ENCODE measurements at regions not wholly inside any gene's neighbourhood (a gene's known extent, or its start where the extent isn't known, plus 50 kb on each side); places are given as distances from the start of the nearest gene placed in this dataset.

DNA sequence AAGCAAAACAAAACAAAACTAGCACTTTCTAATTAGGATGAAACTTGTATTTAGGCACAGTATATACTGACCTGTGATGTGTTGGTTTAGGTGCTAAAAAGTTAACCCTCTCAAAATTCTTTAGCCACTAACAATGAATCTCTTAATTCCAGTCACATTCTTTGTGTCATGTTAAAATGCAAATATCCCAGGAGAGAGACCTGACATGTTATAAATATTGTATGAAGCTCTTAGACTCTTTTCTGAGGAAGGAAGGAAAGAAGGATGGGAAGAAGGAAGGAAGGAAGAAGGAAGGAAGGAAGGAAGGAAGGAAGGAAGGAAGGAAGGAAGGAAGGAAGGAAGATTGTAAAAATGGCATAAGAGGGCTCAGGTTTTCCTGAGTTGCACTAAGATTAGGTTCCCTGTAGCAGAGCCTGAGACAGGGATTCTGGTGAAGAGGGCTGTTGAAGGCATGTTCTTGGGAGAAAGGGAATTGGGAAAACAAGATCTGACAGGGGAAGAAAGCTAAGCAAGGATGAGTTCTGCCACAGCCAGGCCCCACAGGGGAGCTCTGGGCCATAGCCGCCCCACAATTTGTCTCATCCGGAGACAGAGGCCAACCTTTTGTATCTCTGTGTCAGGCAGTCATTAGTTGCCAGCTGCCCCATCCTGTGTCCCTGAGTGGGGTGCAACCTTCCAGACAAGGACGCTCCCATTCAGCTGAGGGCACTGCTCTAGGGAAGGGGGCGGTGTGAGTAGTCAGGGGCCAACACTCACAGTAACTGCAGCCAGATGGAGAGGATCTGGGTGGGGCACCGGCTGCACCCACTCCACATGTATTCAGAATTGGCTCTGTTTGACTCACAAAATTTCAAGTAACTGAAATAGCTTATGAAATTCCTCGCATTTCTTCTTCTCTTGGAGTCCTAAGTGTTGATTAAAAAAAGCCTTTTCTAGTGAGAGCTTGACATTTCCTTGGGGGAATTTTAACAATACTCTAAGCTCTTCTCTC, 189.3 kb upstream of the ARG1 start:
- DNase-seq (ENCODE audit: low read depth), result no peak

GRCh38 chr6:131387562-131388447, 185.2 kb upstream of the ARG1 start:
- DNase-seq (ENCODE audit: low read depth), result no peak

DNA sequence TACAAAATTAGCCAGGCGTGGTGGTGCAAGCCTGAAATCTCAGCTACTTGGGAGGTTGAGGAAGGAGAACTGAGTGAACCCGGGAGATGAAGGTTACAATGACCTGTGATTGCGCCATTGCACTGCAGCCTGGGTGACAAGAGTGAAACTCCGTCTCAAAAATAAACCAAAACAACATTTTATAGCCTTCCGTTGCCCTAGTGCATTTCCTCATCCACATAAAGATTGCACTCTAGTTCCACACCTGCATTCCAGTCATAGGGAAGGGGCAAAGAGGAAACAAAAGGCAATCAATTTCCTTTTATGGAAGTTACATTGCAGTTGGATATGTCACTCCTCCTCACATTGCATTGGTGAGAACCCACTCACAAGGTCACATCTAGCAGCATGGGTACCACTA, 182.7 kb upstream of the ARG1 start:
- no peak for DNase-seq (ENCODE audit: low read depth)

GRCh38 chr6:131391116-131391515, 181.9 kb upstream of the ARG1 start:
- DNase-seq (ENCODE audit: low read depth), result no peak

- DNase-seq (ENCODE audit: low read depth), result no peak
Observed at GRCh38 chr6:131393433-131393832, 179.6 kb upstream of the ARG1 start.

- DNase-seq (ENCODE audit: low read depth), result no peak
Observed at GRCh38 chr6:131394768-131395432, 178.1 kb upstream of the ARG1 start.

DNA sequence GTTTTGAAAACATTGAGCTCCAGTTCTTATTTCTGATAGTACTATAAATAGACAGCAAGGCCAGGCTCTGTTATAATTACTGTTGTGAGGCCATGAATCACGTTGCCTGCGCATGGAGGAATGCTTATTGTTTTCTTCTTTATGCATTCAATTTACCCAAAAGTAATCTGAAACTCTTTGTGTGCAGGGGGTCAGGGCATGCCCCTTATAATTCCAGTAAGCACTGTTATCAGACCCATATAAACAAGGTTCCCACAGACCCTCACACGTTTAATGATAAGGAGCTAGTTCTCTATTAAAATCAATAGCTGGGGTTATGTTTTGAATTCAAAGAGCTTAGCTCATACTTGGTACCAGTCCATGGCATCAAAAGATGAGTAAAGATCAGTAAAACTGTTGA, 174.8 kb upstream of the ARG1 start:
- no peak for DNase-seq (ENCODE audit: low read depth)

DNA sequence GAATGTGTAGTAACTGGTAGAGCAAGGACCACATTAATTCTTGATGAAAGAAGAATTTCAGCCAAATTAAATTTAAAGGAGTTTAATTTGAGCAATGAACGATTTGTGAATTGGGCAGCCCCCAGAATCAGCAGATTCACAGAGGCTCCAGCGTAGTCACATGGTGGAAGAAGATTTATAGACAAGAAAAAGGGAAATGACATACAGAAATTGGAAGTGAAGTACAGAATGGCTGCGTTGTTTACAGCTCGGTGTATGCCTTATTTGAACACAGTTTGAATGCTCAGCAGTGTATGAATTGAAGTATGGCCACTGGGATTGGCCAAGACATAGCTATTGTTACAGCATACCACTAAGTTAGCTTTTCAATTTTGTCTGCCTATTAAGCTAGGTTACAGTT, 173.6 kb upstream of the ARG1 start:
- no peak for DNase-seq (ENCODE audit: low read depth)

- no peak for DNase-seq (ENCODE audit: low read depth)
Observed at GRCh38 chr6:131400054-131400778, 172.8 kb upstream of the ARG1 start.

DNA sequence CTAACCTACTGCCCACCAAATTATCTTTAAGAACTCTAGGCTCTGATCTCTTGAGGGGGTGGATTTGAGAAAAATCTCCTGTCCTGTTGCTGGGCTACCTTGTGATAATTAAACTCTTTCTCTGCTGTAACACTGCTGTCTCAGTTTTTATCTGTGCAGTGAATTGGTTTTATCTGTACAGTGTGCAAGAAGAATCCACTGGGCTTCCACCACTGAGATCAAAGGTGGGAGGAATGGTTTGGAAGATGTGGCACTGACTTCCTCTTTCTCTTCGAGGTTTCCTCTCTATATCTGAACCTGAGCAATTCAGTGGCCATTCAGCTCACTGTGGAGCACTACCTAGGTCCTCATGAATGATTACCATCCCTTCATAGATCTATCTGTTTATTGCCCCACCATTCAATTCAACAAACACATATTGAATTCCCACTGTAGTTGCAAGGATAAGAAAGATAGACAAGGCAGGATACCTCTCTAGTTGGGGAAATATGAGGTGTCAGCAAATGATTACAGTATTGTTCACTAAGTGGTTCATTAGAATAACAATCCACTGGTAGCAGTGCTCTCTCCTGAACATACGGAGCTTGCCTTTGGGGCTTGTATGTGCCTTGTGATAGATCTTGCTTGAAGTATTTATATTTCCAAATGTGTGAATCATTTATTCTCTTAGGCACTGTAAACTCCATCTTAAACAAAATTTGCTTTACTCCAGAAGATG, 172.1 kb upstream of the ARG1 start:
- DNase-seq (ENCODE audit: low read depth), result no peak

DNA sequence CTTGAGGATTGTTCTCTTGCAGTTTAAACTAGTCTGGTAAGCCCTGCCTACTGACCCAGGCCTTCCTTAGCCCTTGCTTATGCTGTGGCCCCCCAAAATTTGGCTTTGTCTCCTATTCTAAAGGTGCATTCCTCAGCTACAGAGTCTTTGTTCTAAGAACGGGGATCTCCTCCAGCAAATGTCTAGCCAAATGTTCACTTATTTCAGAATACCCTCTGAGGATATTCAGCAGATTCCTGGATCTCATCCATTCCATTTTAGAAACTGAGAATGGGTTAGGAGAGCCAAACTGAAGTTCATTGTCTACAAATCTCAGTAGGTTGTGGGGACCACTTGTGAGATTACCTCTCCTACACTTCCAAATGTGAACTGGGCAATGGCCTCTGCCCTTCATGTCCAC, 164.2 kb upstream of the ARG1 start:
- DNase-seq (ENCODE audit: low read depth), result no peak

DNA sequence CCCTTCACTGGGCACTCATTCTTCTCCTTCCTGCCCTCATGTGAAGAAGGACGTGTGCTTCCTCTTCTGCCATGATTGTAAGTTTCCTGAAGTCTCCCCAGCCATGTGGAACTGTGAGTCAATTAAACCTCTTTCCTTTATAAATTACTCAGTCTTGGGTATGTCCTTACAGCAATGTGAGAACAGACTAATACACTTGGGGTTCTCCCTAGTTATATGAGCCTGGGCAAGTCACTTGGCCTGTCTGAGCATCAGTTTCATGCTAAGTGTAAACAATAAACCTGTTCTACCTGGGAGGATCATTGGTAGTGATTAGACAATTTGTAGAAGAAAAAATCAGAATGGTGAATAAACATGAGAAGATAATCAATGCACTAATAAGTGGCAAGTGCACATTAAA, 162.2 kb upstream of the ARG1 start:
- no peak for DNase-seq (ENCODE audit: low read depth)

- DNase-seq (ENCODE audit: low read depth), result no peak
Observed at GRCh38 chr6:131412960-131413830, 159.8 kb upstream of the ARG1 start.

- no peak for DNase-seq (ENCODE audit: low read depth)
Observed at GRCh38 chr6:131413831-131414191, 159.2 kb upstream of the ARG1 start.

DNA sequence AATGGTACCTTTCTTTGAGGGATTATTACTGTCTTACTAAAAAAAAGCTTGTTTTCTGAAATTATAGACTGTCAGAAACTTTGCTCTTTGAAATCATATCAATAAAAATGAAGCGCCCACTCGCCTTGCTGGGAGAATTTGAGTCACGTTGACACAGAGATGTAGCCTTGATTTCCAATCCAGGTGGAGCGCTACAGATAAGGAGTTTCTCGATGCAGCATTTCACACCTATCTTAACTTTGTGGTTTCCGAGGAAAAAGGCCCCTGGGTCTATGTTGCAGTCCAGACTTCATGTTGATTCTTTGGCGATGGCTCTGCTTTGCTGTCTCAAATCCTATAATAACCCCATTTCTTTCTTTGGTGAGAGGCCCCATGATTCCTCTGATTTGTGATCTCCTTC, 158.1 kb upstream of the ARG1 start:
- DNase-seq (ENCODE audit: low read depth), result no peak

DNA sequence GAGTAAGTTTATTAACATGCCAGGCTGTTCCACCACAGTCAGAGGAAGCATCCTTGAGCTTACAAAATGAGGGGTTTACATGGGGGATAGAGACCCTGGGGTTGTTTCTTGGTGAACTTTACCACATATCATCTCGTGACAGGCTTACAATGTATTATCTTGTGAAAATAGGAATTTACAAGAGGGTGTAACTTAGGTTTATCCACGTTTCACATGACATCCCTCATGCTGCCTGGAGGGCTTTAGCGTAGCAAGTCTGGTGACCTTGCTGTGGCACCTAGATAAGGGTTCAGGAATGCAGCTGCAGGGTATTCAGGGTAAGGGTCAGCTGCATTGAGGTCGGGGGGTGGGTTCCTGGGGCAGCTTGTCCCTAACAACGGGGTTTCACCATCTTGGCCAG, 154.6 kb upstream of the ARG1 start:
- no peak for DNase-seq (ENCODE audit: low read depth)

GRCh38 chr6:131419702-131420101, 153.3 kb upstream of the ARG1 start:
- no peak for DNase-seq (ENCODE audit: low read depth)

DNA sequence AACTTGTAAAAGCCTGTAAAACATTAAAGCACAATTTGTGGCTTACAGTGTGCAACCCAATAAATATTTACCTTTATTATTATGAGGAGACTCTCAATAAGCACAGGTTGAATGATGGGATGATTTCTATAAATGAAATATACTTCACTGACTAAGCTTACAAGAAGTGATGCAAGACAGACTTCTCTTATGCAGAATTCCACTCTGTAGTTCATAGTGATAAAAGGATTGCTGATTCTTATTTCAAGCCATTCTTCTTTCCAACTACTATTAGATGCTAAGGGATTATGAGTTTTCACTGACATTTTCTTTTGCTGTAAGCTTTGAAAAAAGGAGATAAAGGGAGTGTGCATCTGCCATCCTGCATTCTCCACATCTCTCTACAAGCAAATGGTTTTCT, 149.0 kb upstream of the ARG1 start:
- DNase-seq (ENCODE audit: low read depth), result no peak

DNA sequence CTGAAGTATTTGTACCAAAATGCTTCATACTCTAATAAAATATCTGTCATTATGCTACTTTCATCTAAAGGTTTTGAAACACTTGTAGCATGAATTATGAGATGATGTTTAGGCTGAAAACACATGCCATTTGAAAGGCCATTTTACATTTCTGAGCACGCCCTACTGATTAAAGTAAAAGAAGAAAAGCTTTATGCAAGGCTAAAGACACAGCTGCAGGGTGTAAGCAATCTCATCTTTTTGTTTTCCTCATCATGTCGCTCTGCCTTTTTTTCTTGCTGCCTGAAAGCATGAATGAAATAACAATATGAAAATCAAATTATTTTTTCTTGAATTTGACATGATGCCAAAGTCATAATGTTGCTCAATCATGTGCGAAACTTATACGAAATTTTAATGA, 148.6 kb upstream of the ARG1 start:
- DNase-seq (ENCODE audit: low read depth), result no peak

- DNase-seq (ENCODE audit: low read depth), result no peak
Observed at GRCh38 chr6:131427434-131428058, 145.5 kb upstream of the ARG1 start.
